ENCODE measurements at regions not wholly inside any gene's neighbourhood (a gene's known extent, or its start where the extent isn't known, plus 50 kb on each side); places are given as distances from the start of the nearest gene placed in this dataset.
"Not testable (repeated sequence)": the region's sequence is repeated elsewhere in the genome, so short reads cannot be mapped to it uniquely, and the experiment has no call there.

GRCh38 chr6:163748886-163749285 lies 334.4 kb downstream of the QKI start:
- Histone ChIP-seq H3K9ac (ENCODE audit: low read length) (no peak overlapping the region), H2AFZ (ENCODE audit: low read depth, low read length) (no peak overlapping the region), H4K20me1 (ENCODE audit: insufficient read depth, low read length) (no peaks in the 10 kb centered on the region), H3K27me3 (ENCODE audit: low read depth, low read length) (no peaks in the 10 kb centered on the region), H3K4me3 (ENCODE audit: low read length) (no peak overlapping the region), H3K27ac (ENCODE audit: low read length) (no peak overlapping the region), H3K36me3 (replicated peaks; ENCODE audit: low read depth, low read length) (no peaks in the 10 kb centered on the region), H3K9me3 (ENCODE audit: insufficient read depth, low read length) (no peaks in the 10 kb centered on the region), H3K4me2 (ENCODE audit: low read length) (no peak overlapping the region), H3K79me2 (ENCODE audit: low read length) (no peaks in the 10 kb centered on the region), H3K4me1 (ENCODE audit: low read length) (peaks cover 6% of the 10 kb centered on the region)
- TF ChIP-seq, protein P1, sequence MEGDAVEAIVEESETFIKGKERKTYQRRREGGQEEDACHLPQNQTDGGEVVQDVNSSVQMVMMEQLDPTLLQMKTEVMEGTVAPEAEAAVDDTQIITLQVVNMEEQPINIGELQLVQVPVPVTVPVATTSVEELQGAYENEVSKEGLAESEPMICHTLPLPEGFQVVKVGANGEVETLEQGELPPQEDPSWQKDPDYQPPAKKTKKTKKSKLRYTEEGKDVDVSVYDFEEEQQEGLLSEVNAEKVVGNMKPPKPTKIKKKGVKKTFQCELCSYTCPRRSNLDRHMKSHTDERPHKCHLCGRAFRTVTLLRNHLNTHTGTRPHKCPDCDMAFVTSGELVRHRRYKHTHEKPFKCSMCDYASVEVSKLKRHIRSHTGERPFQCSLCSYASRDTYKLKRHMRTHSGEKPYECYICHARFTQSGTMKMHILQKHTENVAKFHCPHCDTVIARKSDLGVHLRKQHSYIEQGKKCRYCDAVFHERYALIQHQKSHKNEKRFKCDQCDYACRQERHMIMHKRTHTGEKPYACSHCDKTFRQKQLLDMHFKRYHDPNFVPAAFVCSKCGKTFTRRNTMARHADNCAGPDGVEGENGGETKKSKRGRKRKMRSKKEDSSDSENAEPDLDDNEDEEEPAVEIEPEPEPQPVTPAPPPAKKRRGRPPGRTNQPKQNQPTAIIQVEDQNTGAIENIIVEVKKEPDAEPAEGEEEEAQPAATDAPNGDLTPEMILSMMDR (IDR thresholded peaks at IDR 0.05; ENCODE audit: low read depth, low read length) = no peak
- TF ChIP-seq EZH2phosphoT487 (IDR thresholded peaks at IDR 0.05; ENCODE audit: low read depth) = no peak

- Histone ChIP-seq H3K36me3 (replicated peaks; ENCODE audit: low read depth, low read length) (no peaks in the 10 kb centered on the region), H3K4me2 (ENCODE audit: low read length) (no peak overlapping the region), H3K79me2 (ENCODE audit: low read length) (no peaks in the 10 kb centered on the region), H3K9ac (ENCODE audit: low read length) (no peak overlapping the region), H3K27ac (ENCODE audit: low read length) (no peak overlapping the region), H3K27me3 (ENCODE audit: low read depth, low read length) (no peaks in the 10 kb centered on the region), H2AFZ (ENCODE audit: low read depth, low read length) (no peak overlapping the region), H3K9me3 (ENCODE audit: insufficient read depth, low read length) (no peaks in the 10 kb centered on the region), H4K20me1 (ENCODE audit: insufficient read depth, low read length) (no peaks in the 10 kb centered on the region), H3K4me3 (ENCODE audit: low read length) (no peak overlapping the region), H3K4me1 (ENCODE audit: low read length) (no peaks in the 10 kb centered on the region)
- TF ChIP-seq, protein P1 (IDR thresholded peaks at IDR 0.05; ENCODE audit: low read depth, low read length) = no peak
- TF ChIP-seq EZH2phosphoT487 (IDR thresholded peaks at IDR 0.05; ENCODE audit: low read depth) = no peak
These were observed 333.5 kb downstream of the QKI start for GRCh38 chr6:163748036-163748435.

- H3K9ac ChIP-seq (ENCODE audit: low read length); H3K27ac ChIP-seq (ENCODE audit: low read length); H4K20me1 ChIP-seq (ENCODE audit: insufficient read depth, low read length): not testable (repeated sequence)
These were observed 332.5 kb downstream of the QKI start for GRCh38 chr6:163747058-163747457.

DNA sequence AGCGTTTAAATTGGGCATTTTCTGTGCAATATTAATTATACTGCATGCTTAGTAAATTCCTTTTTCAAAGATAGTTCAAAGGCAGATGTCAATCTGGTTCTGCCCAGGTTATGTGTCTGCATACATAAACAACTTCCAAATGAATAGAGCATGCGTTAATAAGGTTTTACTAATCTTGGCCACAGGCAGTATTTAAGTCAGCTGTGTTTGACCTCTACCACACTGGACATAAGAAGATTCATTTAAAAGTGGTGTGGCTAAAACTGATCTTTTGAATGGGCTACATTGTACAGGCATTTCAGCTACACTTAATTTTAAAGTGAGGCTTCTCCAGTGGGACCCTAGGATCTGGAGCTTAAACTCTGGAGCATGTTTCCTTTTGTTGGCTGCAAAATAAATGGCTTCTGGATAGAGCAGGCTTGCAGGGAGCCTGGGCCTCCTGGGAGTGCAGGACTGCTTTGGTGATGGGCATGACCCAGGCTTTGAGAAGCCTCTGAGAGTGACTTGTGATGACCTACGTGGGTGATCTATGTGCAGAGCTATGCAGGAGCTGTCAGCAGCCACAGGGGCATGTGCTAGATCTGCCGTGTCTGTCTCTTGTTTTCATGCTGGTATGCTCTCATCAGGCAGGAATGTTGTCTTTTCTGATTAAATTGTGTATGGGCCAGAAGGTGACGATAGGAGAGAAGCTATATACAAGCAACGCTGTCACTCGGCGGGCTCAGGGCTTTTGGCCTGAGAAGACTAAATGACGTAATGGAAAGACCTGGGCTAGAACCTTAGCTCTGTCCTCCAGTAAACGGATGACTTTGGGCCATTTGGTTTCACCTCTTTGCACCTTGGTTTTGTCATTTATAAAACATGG lies 331.2 kb downstream of the QKI start:
- H3K4me3 ChIP-seq (ENCODE audit: low read length) = no peak overlapping the region
- no peak overlapping the region for H2AFZ ChIP-seq (ENCODE audit: low read depth, low read length)
- no peak overlapping the region for H3K27ac ChIP-seq (ENCODE audit: low read length)

More at GRCh38 chr6:163747058-163747457, 332.5 kb downstream of the QKI start:
- H3K4me3 ChIP-seq (ENCODE audit: low read length); H3K79me2 ChIP-seq (ENCODE audit: low read length); H3K4me1 ChIP-seq (ENCODE audit: low read length); H3K9me3 ChIP-seq (ENCODE audit: insufficient read depth, low read length); H3K4me2 ChIP-seq (ENCODE audit: low read length); H3K27me3 ChIP-seq (ENCODE audit: low read depth, low read length); H2AFZ ChIP-seq (ENCODE audit: low read depth, low read length); H3K36me3 ChIP-seq (replicated peaks; ENCODE audit: low read depth, low read length): not testable (repeated sequence)

More for the DNA sequence above, 331.2 kb downstream of the QKI start:
- Histone ChIP-seq H3K9me3 (ENCODE audit: insufficient read depth, low read length) (no peaks in the 10 kb centered on the region), H3K36me3 (replicated peaks; ENCODE audit: low read depth, low read length) (no peaks in the 10 kb centered on the region), H3K4me1 (ENCODE audit: low read length) (no peaks in the 10 kb centered on the region), H3K4me2 (ENCODE audit: low read length) (no peak overlapping the region), H4K20me1 (ENCODE audit: insufficient read depth, low read length) (no peaks in the 10 kb centered on the region), H3K79me2 (ENCODE audit: low read length) (no peaks in the 10 kb centered on the region), H3K9ac (ENCODE audit: low read length) (no peak overlapping the region), H3K27me3 (ENCODE audit: low read depth, low read length) (no peaks in the 10 kb centered on the region)
- TF ChIP-seq, protein P1 (IDR thresholded peaks at IDR 0.05; ENCODE audit: low read depth, low read length) = no peak
- TF ChIP-seq EZH2phosphoT487 (IDR thresholded peaks at IDR 0.05; ENCODE audit: low read depth) = no peak
